SK-N-MC (cell line): ENCODE measurements at regions not wholly inside any gene's neighbourhood (a gene's known extent, or its start where the extent isn't known, plus 50 kb on each side); places are given as distances from the start of the nearest gene placed in this dataset.

ENCODE experiments used
- EZH2 ChIP-seq: fragments of 200-600 bp; sonication (generic); IDR thresholded peaks from one replicate; pipeline ENCODE4 v1.6.1; 2017; ENCODE audit warnings: antibody characterized with exemption
- FOXP2 ChIP-seq: optimal IDR thresholded peaks from 2 replicates; pipeline ENCODE3; 2011; ENCODE audit warnings: mild to moderate bottlenecking, moderate library complexity; ENCODE audit not compliant: insufficient read depth; ENCODE audit errors: extremely low read length, control extremely low read depth
- POLR2AphosphoS5 ChIP-seq: IDR thresholded peaks from 2 replicates; pipeline ENCODE4 v1.6.1; 2012; ENCODE audit warnings: mild to moderate bottlenecking, low read depth, low read length, borderline replicate concordance

- TF ChIP-seq EZH2, result no peak
- TF ChIP-seq POLR2AphosphoS5, result no peak
- no peak for TF ChIP-seq FOXP2
These were observed 209.8 kb downstream of the ACTR3B start for GRCh38 chr7:152969335-152969734.
